ENCODE measurements at regions not wholly inside any gene's neighbourhood (a gene's known extent, or its start where the extent isn't known, plus 50 kb on each side); places are given as distances from the start of the nearest gene placed in this dataset.
"Not testable (repeated sequence)": the region's sequence is repeated elsewhere in the genome, so short reads cannot be mapped to it uniquely, and the experiment has no call there.

- DNase-seq (ENCODE audit: low spot score) = not testable (repeated sequence)
These were observed 465.9 kb upstream of the MAP3K7 start for GRCh38 chr6:91052473-91053450.

- DNase-seq (ENCODE audit: low spot score) = no peak
These were observed 458.3 kb upstream of the MAP3K7 start for GRCh38 chr6:91045161-91045560.

GRCh38 chr6:91043751-91044150 is 456.9 kb upstream of the MAP3K7 start:
- no peak for DNase-seq (ENCODE audit: low spot score)

- no peak for DNase-seq (ENCODE audit: low spot score)
These were observed 455.8 kb upstream of the MAP3K7 start for GRCh38 chr6:91042656-91043055.

GRCh38 chr6:91033964-91034363 is 447.1 kb upstream of the MAP3K7 start:
- DNase-seq (ENCODE audit: low spot score) = no peak

- DNase-seq (ENCODE audit: low spot score) = no peak
These were observed 444.7 kb upstream of the MAP3K7 start for GRCh38 chr6:91031581-91031980.

- DNase-seq (ENCODE audit: low spot score) = no peak
These were observed 442.3 kb upstream of the MAP3K7 start for GRCh38 chr6:91029211-91029610.

GRCh38 chr6:91023529-91023928 is 436.7 kb upstream of the MAP3K7 start:
- no peak for DNase-seq (ENCODE audit: low spot score)

- DNase-seq (ENCODE audit: low spot score) = no peak
These were observed 433.9 kb upstream of the MAP3K7 start for GRCh38 chr6:91020744-91021143.

GRCh38 chr6:91018586-91018985 is 431.7 kb upstream of the MAP3K7 start:
- no peak for DNase-seq (ENCODE audit: low spot score)

GRCh38 chr6:91013511-91013910 is 426.6 kb upstream of the MAP3K7 start:
- no peak for DNase-seq (ENCODE audit: low spot score)

- no peak for DNase-seq (ENCODE audit: low spot score)
These were observed 410.2 kb upstream of the MAP3K7 start for GRCh38 chr6:90997076-90997475.

GRCh38 chr6:90993770-90994169 is 406.9 kb upstream of the MAP3K7 start:
- no peak for DNase-seq (ENCODE audit: low spot score)

GRCh38 chr6:90989763-90990162 is 402.9 kb upstream of the MAP3K7 start:
- DNase-seq (ENCODE audit: low spot score) = no peak

- DNase-seq (ENCODE audit: low spot score) = no peak
These were observed 397.2 kb upstream of the MAP3K7 start for GRCh38 chr6:90984066-90984465.

- DNase-seq (ENCODE audit: low spot score) = no peak
These were observed 396.6 kb upstream of the MAP3K7 start for GRCh38 chr6:90983462-90983861.

- DNase-seq (ENCODE audit: low spot score) = no peak
These were observed 395.7 kb upstream of the MAP3K7 start for GRCh38 chr6:90982581-90982980.

GRCh38 chr6:90982051-90982450 is 395.2 kb upstream of the MAP3K7 start:
- no peak for DNase-seq (ENCODE audit: low spot score)

GRCh38 chr6:90978046-90978445 is 391.2 kb upstream of the MAP3K7 start:
- DNase-seq (ENCODE audit: low spot score) = no peak

GRCh38 chr6:90977513-90977912 is 390.6 kb upstream of the MAP3K7 start:
- no peak for DNase-seq (ENCODE audit: low spot score)

GRCh38 chr6:90976341-90976740 is 389.5 kb upstream of the MAP3K7 start:
- no peak for DNase-seq (ENCODE audit: low spot score)

- no peak for DNase-seq (ENCODE audit: low spot score)
These were observed 388.9 kb upstream of the MAP3K7 start for GRCh38 chr6:90975741-90976140.

GRCh38 chr6:90973188-90973587 is 386.3 kb upstream of the MAP3K7 start:
- DNase-seq (ENCODE audit: low spot score) = no peak

GRCh38 chr6:90970672-90971071 is 383.8 kb upstream of the MAP3K7 start:
- no peak for DNase-seq (ENCODE audit: low spot score)
